ENCODE measurements at regions not wholly inside any gene's neighbourhood (a gene's known extent, or its start where the extent isn't known, plus 50 kb on each side); places are given as distances from the start of the nearest gene placed in this dataset.

DNA sequence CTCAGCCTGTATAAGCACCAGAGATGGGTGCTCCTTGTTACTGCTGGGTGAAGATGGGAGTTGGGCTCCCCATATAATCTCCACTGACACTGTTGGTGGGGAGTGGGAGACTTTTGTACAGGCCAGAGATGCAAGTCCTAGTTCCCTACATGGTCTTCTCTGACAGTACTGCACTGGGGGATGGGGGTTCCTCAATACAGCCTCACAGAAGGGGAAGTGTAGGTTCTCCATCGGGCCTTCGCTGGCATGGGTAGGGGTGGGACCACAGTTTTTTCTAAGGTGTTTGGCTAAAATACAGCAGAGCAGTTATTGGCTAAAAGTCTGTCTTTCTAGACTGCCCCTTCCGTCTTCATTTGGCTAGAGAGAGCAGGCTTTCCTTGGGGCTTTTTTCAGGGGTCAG, 167.2 kb upstream of the SERP2 start:
- TF ChIP-seq EZH2 (IDR thresholded peaks at IDR 0.05; ENCODE audit: insufficient read depth, poor library complexity, severe bottlenecking) (no peak), EZH2phosphoT487 (IDR thresholded peaks at IDR 0.05; ENCODE audit: insufficient read depth, low read depth) (no peak)

Measured in GM23248 (cell line).